SK-N-MC (cell line): ENCODE measurements at regions not wholly inside any gene's neighbourhood (a gene's known extent, or its start where the extent isn't known, plus 50 kb on each side); places are given as distances from the start of the nearest gene placed in this dataset.

Source experiments
- EZH2 ChIP-seq: fragments of 200-600 bp; sonication (generic); IDR thresholded peaks from one replicate; pipeline ENCODE4 v1.6.1; 2017; ENCODE audit warnings: antibody characterized with exemption
- FOXP2 ChIP-seq: optimal IDR thresholded peaks from 2 replicates; pipeline ENCODE3; 2011; ENCODE audit warnings: mild to moderate bottlenecking, moderate library complexity; ENCODE audit not compliant: insufficient read depth; ENCODE audit errors: extremely low read length, control extremely low read depth
- POLR2AphosphoS5 ChIP-seq: IDR thresholded peaks from 2 replicates; pipeline ENCODE4 v1.6.1; 2012; ENCODE audit warnings: mild to moderate bottlenecking, low read depth, low read length, borderline replicate concordance

DNA sequence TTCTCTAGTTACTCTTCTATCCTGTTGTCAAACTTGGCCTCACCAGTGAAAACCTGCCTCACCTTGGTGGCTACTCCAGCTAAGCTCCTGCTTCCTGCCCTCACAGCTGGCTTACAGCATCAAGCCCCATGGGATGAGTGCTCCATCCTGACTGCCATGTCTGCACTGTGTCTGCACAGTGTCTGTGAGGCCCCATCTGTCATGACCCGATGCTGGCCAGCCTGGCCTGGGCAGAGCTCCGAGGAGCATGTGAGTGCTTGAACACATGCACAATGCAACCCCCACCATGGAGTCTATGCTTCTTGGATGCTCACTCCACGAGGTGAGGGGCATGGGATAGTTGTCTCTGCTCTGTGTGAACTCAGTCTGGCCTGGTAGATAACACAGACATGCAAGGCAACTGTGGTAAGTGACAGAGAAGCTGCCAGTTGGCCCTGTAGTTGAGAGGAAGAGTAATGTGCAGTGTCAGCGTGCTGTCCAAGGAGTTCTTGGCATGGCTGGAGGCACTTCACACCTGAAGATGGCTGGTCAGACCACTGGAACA, 207.1 kb upstream of the ZNF32 start:
- TF ChIP-seq EZH2 = no peak
- no peak for TF ChIP-seq POLR2AphosphoS5
- TF ChIP-seq FOXP2 = no peak
